Smooth muscle cell (in vitro differentiated cells): ENCODE measurements at regions not wholly inside any gene's neighbourhood (a gene's known extent, or its start where the extent isn't known, plus 50 kb on each side); places are given as distances from the start of the nearest gene placed in this dataset.
"Not testable (repeated sequence)": the region's sequence is repeated elsewhere in the genome, so short reads cannot be mapped to it uniquely, and the experiment has no call there.

Source experiments
- DNase-seq: peaks from one replicate; lab custom pipeline; 2025; ENCODE audit not compliant: unreplicated experiment; lab: John Stamatoyannopoulos, UW
- H2AFZ ChIP-seq: fragments of 200-600 bp; sonication (generic); 2 replicates; pipeline ENCODE4 v1.6.0; 2016; ENCODE audit warnings: antibody characterized with exemption, low read depth, mild to moderate bottlenecking
- H3F3A ChIP-seq: fragments of 200-600 bp; sonication (generic); 2 replicates; pipeline ENCODE4 v1.6.0; 2017; ENCODE audit warnings: antibody characterized with exemption, low read depth
- H3K27ac ChIP-seq: fragments of 200-600 bp; sonication (generic); 2 replicates; pipeline ENCODE4 v1.5.1; 2016; ENCODE audit warnings: low read depth, mild to moderate bottlenecking
- H3K27me3 ChIP-seq: fragments of 200-600 bp; sonication (generic); 2 replicates; pipeline ENCODE4 v1.6.1; 2016; ENCODE audit warnings: low read depth, mild to moderate bottlenecking
- H3K36me3 ChIP-seq: fragments of 200-600 bp; sonication (generic); 2 replicates; pipeline ENCODE4 v1.5.1; 2016; ENCODE audit warnings: low read depth
- H3K4me1 ChIP-seq: fragments of 200-600 bp; sonication (generic); 2 replicates; pipeline ENCODE4 v1.5.1; 2016; ENCODE audit warnings: low read depth
- H3K4me2 ChIP-seq: fragments of 200-600 bp; sonication (generic); 2 replicates; pipeline ENCODE4 v1.6.0; 2016; ENCODE audit warnings: mild to moderate bottlenecking
- H3K4me3 ChIP-seq: fragments of 200-600 bp; sonication (generic); 2 replicates; pipeline ENCODE4 v1.5.1; 2016; ENCODE audit warnings: mild to moderate bottlenecking
- H3K79me2 ChIP-seq: fragments of 200-600 bp; sonication (generic); 2 replicates; pipeline ENCODE4 v1.6.0; 2016; ENCODE audit warnings: low read depth, mild to moderate bottlenecking
- H3K9ac ChIP-seq: fragments of 200-600 bp; sonication (generic); 2 replicates; pipeline ENCODE4 v1.6.0; 2016; ENCODE audit warnings: low read depth
- H3K9me3 ChIP-seq: fragments of 200-600 bp; sonication (generic); replicated peaks from 2 replicates; pipeline ENCODE4 v1.5.1; 2016; ENCODE audit warnings: low read depth
- H4K20me1 ChIP-seq: fragments of 200-600 bp; sonication (generic); 2 replicates; pipeline ENCODE4 v1.6.0; 2016; ENCODE audit warnings: low read depth
- CTCF ChIP-seq: fragments of 200-600 bp; sonication (generic); IDR thresholded peaks from 2 replicates; pipeline ENCODE4 v1.5.1; 2017; ENCODE audit warnings: borderline replicate concordance, mild to moderate bottlenecking, antibody characterized with exemption; ENCODE audit not compliant: insufficient read depth, poor library complexity, severe bottlenecking
- WGBS: methylation state at CpG from one replicate; pipeline ENCODE4 v1.1.7; 2016; ENCODE audit warnings: low lambda C conversion rate; 5-methylcytosine and 5-hydroxymethylcytosine counted together

GRCh38 chr10:37552881-37553280 lies 304.5 kb downstream of the ZNF248 start:
- Histone ChIP-seq H3K9me3 (peaks cover 4% of the 10 kb centered on the region), H3K4me2 (no peak overlapping the region), H3K27me3 (no peaks in the 10 kb centered on the region), H3F3A (no peaks in the 10 kb centered on the region), H3K79me2 (no peaks in the 10 kb centered on the region), H3K9ac (no peak overlapping the region), H2AFZ (no peak overlapping the region), H3K36me3 (no peaks in the 10 kb centered on the region), H4K20me1 (no peaks in the 10 kb centered on the region), H3K27ac (no peak overlapping the region), H3K4me3 (no peak overlapping the region), H3K4me1 (no peaks in the 10 kb centered on the region)
- no peak for DNase-seq
- WGBS = 89% methylated on average over 1 of the region's 1 CpG
- TF ChIP-seq CTCF = no peak

DNA sequence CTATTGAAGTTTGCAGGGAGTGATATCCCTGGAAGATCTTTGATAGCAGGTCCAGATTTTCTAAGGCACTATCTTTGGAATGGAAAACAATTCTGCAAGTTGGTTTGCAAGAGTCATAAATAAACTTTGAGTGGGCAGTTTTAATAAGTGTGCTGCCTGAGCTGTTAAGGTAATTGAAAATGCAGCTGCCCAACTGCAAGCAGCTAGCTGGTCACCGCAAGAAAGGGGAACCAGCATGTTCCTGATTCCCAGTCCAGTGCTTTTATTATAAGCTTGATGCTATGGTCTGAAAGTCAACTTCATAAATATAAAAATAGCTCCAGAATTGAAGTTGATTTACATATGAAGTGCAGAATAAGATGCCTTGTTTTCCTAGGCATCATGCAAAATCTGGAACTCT lies 308.4 kb downstream of the ZNF248 start:
- Histone ChIP-seq H2AFZ (no peak overlapping the region), H3K79me2 (no peaks in the 10 kb centered on the region), H3K9me3 (peaks cover 4% of the 10 kb centered on the region), H3K9ac (no peak overlapping the region), H4K20me1 (no peaks in the 10 kb centered on the region), H3K27ac (no peak overlapping the region), H3K36me3 (no peaks in the 10 kb centered on the region), H3F3A (no peaks in the 10 kb centered on the region), H3K4me1 (no peaks in the 10 kb centered on the region), H3K4me3 (no peak overlapping the region), H3K4me2 (no peak overlapping the region), H3K27me3 (no peaks in the 10 kb centered on the region)
- TF ChIP-seq CTCF = no peak
- no peak for DNase-seq
- WGBS = 96% methylated on average over 1 of the region's 1 CpG

GRCh38 chr10:37535459-37536246 lies 321.8 kb downstream of the ZNF248 start:
- no peaks in the 10 kb centered on the region for H3F3A ChIP-seq
- DNase-seq = no peak
- no peaks in the 10 kb centered on the region for H3K36me3 ChIP-seq
- no peaks in the 10 kb centered on the region for H4K20me1 ChIP-seq
- H2AFZ ChIP-seq = no peak overlapping the region
- no peak overlapping the region for H3K4me2 ChIP-seq
- H3K27me3 ChIP-seq = no peaks in the 10 kb centered on the region
- peaks cover 6% of the 10 kb centered on the region for H3K9me3 ChIP-seq
- H3K9ac ChIP-seq = no peak overlapping the region
- H3K4me3 ChIP-seq = no peak overlapping the region
- H3K27ac ChIP-seq = no peak overlapping the region
- H3K79me2 ChIP-seq = no peaks in the 10 kb centered on the region
- H3K4me1 ChIP-seq = no peaks in the 10 kb centered on the region
- 30% methylated on average over 3 of the region's 3 CpGs for WGBS
- no peak for TF ChIP-seq CTCF

- no peak overlapping the region for H3K27ac ChIP-seq
- no peak overlapping the region for H2AFZ ChIP-seq
- no peaks in the 10 kb centered on the region for H4K20me1 ChIP-seq
- no peak overlapping the region for H3K9ac ChIP-seq
- no peaks in the 10 kb centered on the region for H3K36me3 ChIP-seq
- H3K4me3 ChIP-seq = no peak overlapping the region
- no peaks in the 10 kb centered on the region for H3K4me1 ChIP-seq
- peaks cover 6% of the 10 kb centered on the region for H3K9me3 ChIP-seq
- H3F3A ChIP-seq = no peaks in the 10 kb centered on the region
- H3K79me2 ChIP-seq = no peaks in the 10 kb centered on the region
- TF ChIP-seq CTCF = no peak
- 83% methylated on average over 3 of the region's 3 CpGs for WGBS
- no peaks in the 10 kb centered on the region for H3K27me3 ChIP-seq
- no peak overlapping the region for H3K4me2 ChIP-seq
- no peak for DNase-seq
These were observed 323.2 kb downstream of the ZNF248 start for GRCh38 chr10:37534166-37534565.

DNA sequence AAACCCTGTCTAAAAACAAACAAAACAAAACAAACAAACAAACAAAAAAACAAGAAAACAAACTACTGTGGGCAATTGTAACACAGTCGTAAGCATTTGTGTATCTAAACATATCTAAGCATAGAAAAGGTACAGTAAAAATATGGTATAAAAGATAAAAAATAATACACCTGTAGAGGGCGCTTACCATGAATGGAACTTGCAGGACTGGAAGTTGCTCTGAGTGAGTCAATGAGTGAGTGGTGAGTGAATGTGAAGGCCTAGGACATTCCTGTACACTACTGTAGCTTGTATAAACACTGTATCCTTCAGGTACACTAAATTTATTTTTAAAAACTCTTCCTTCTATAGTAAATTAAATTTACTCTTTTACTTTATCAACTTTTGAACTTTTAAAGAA lies 332.0 kb downstream of the ZNF248 start:
- H3K4me1 ChIP-seq, H3K4me2 ChIP-seq, H3F3A ChIP-seq, H3K27me3 ChIP-seq, H3K4me3 ChIP-seq, H3K27ac ChIP-seq, H3K9me3 ChIP-seq, H3K9ac ChIP-seq, H2AFZ ChIP-seq, H3K79me2 ChIP-seq, H3K36me3 ChIP-seq, DNase-seq, H4K20me1 ChIP-seq: not testable (repeated sequence)
- 31% methylated on average over 2 of the region's 2 CpGs for WGBS
